Heart left ventricle (tissue), 16 donors: ENCODE measurements at regions not wholly inside any gene's neighbourhood (a gene's known extent, or its start where the extent isn't known, plus 50 kb on each side); places are given as distances from the start of the nearest gene placed in this dataset.

ENCODE experiments used
- ATAC-seq, 4 donors: fragments of 200-7000 bp; cut with Tn5 transposase; one replicate each; pipeline ENCODE4 v1.9.1; 2020 to 2022; ENCODE audit warnings: moderate library complexity in 4 of 4, mild to moderate bottlenecking in 3 of 4, moderate number of reproducible peaks in 1 of 4
- DNase-seq, 5 donors: peaks; one replicate each; pipeline ENCODE4 v3.0.0-alpha.2; 2020
- H3K27ac ChIP-seq, 12 donors: fragments of 200-600 bp; sonication (generic) in 4 of 12; one replicate each; pipeline versions ENCODE4 v1.5.0 to v1.8.0; 2016 to 2022; ENCODE audit warnings: mild to moderate bottlenecking in 2 of 12
- H3K27me3 ChIP-seq, 9 donors: fragments of 200-600 bp; sonication (generic) in 2 of 9; one replicate each; pipeline versions ENCODE4 v1.5.1 to v1.8.0; 2016 to 2022; ENCODE audit warnings: mild to moderate bottlenecking in 3 of 9
- H3K36me3 ChIP-seq, 9 donors: fragments of 200-600 bp; sonication (generic) in 2 of 9; one replicate each; pipeline versions ENCODE4 v1.5.0 to v1.8.0; 2018 to 2022; ENCODE audit warnings: mild to moderate bottlenecking in 2 of 9
- H3K4me1 ChIP-seq, 12 donors: fragments of 200-600 bp; sonication (generic) in 4 of 12; one replicate each; pipeline versions ENCODE4 v1.5.0 to v1.8.0; 2016 to 2022; ENCODE audit warnings: mild to moderate bottlenecking in 3 of 12
- H3K4me3 ChIP-seq, 12 donors: fragments of 200-600 bp; sonication (generic) in 4 of 12; one replicate each; pipeline versions ENCODE4 v1.5.0 to v1.8.0; 2017 to 2022; ENCODE audit warnings: mild to moderate bottlenecking in 9 of 12, moderate library complexity in 4 of 12
- H3K9me3 ChIP-seq, 12 donors: fragments of 200-600 bp; sonication (generic) in 4 of 12; one replicate each; pipeline versions ENCODE4 v1.5.0 to v1.8.0; 2016 to 2022; ENCODE audit warnings: mild to moderate bottlenecking in 1 of 12
- POLR2A ChIP-seq, 2 donors: fragments of 450-650 bp; IDR thresholded peaks; one replicate each; pipeline ENCODE4 v1.6.1; 2017; ENCODE audit warnings: antibody characterized with exemption in 2 of 2, mild to moderate bottlenecking in 2 of 2, moderate library complexity in 2 of 2
- WGBS, 4 donors: extraction: QIAGEN DNeasy Blood & Tissue Kit in 2 of 4; methylation state at CpG; one replicate each; pipeline versions ENCODE4 v1.1.5 to v1.1.7; 2013 to 2018; 5-methylcytosine and 5-hydroxymethylcytosine counted together
- intact Hi-C, 10 donors: fragments of 100-400 bp; cut with DNase I; formaldehyde crosslinking; loops; one replicate each; pipeline versions ENCODE4 v1.11.1 to v1.14.2; 2022
- TF ChIP-seq, protein P1 (sequence below), 12 donors: fragments of 200-600 bp; sonication (generic) in 4 of 12; IDR thresholded peaks; one replicate each; pipeline versions ENCODE4 v1.5.0 to v1.8.0; 2018 to 2022; ENCODE audit warnings: antibody characterized with exemption in 12 of 12, mild to moderate bottlenecking in 5 of 12
- donor health status: ischemic (EF 13 %, LVEDD 7.1; RV severe dilation, severe dysfunction).
- donor health status: healthy with polysubstance abuse.
- donor health status: DM: no; HTN: yes; CAD: no.
- donor health status: DM: no; HTN: no; CAD: no.
- donor health status: ischemic (EF 25% LVEDD 6.9; RV normal size, moderate dysfunction).
- donor health status: ischemic (EF 25% LVEDD 5.7; RV mildly dilated, moderate dysfunction).
- donor health status: healthy.
- donor health status: DM: yes; HTN: yes; CAD: no.
- donor health status: ischemic (EF 35%, LVEDD 5.7; RV mildly dilated, moderate dysfunction).
- donor health status: nonischemic (EF 11% LVEDD 7.7; RV severe dilation, severe dysfunction).
- donor health status: DM: yes; HTN: yes; CAD: no.
- donor health status: PGD.
- donor health status: ischemic (EF 29% LVEDD 5.4; RV normal size, mild dysfunction).
- donor health status: nonischemic (EF 23%, LVEDD 6.1; RV moderate dilation, normal function).

GRCh38 chr2:116747103-116747502 is 1067.4 kb upstream of the DDX18 start:
- Histone ChIP-seq H3K27me3 (peaks cover 0 to 3% (median 0%) of the 10 kb centered on the region in 9 donors), H3K9me3 (no peaks in the 10 kb centered on the region), H3K4me3 (no peak overlapping the region), H3K27ac (no peak overlapping the region), H3K4me1 (no peaks in the 10 kb centered on the region), H3K36me3 (no peaks in the 10 kb centered on the region)
- ATAC-seq (no peak), DNase-seq (no peak)
- intact Hi-C loops: no loop called here
- TF ChIP-seq, protein P1, sequence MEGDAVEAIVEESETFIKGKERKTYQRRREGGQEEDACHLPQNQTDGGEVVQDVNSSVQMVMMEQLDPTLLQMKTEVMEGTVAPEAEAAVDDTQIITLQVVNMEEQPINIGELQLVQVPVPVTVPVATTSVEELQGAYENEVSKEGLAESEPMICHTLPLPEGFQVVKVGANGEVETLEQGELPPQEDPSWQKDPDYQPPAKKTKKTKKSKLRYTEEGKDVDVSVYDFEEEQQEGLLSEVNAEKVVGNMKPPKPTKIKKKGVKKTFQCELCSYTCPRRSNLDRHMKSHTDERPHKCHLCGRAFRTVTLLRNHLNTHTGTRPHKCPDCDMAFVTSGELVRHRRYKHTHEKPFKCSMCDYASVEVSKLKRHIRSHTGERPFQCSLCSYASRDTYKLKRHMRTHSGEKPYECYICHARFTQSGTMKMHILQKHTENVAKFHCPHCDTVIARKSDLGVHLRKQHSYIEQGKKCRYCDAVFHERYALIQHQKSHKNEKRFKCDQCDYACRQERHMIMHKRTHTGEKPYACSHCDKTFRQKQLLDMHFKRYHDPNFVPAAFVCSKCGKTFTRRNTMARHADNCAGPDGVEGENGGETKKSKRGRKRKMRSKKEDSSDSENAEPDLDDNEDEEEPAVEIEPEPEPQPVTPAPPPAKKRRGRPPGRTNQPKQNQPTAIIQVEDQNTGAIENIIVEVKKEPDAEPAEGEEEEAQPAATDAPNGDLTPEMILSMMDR (IDR thresholded peaks at IDR 0.05): no peak
- no peak for TF ChIP-seq POLR2A (IDR thresholded peaks at IDR 0.05)
- WGBS, 4 donors: 62 to 68% (median 65%) methylated on average over 1 of the region's 1 CpG

DNA sequence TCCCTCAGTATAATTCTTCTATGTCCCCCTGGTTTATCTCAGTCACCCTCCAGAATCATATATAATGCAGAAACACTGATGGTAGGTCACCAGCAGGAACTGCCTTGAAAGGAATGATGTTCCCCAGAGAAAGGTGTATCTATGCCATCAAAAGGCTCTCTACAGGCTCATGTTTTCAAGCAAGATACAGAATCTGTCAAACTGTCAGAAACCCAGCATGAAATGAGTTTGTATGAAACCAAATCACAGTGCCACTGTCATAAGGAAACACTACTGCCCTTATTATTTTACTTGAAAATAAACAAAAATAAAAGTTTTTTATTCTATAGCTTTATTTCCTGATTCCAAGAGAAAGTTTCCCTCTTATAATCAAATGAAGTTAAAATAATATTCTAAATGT is 1064.5 kb upstream of the DDX18 start:
- H3K4me3 ChIP-seq: no peak overlapping the region
- ATAC-seq (no peak), DNase-seq (no peak)
- H3K9me3 ChIP-seq: no peaks in the 10 kb centered on the region
- peaks cover 0 to 3% (median 0%) of the 10 kb centered on the region in 9 donors for H3K27me3 ChIP-seq
- no peak for TF ChIP-seq POLR2A (IDR thresholded peaks at IDR 0.05)
- TF ChIP-seq, protein P1 (IDR thresholded peaks at IDR 0.05): no peak
- intact Hi-C loops: no loop called here
- no peaks in the 10 kb centered on the region for H3K36me3 ChIP-seq
- H3K4me1 ChIP-seq: no peaks in the 10 kb centered on the region
- H3K27ac ChIP-seq: no peak overlapping the region

GRCh38 chr2:116754381-116755101 is 1060.0 kb upstream of the DDX18 start:
- H3K27ac ChIP-seq: no peak overlapping the region
- ATAC-seq (no peak), DNase-seq (peak in 1 of 5 donors; percentile 24)
- peaks cover 0 to under 1% (median 0%) of the 10 kb centered on the region in 9 donors for H3K27me3 ChIP-seq
- H3K9me3 ChIP-seq: no peaks in the 10 kb centered on the region
- TF ChIP-seq POLR2A (IDR thresholded peaks at IDR 0.05): no peak
- TF ChIP-seq, protein P1 (IDR thresholded peaks at IDR 0.05): no peak
- no peaks in the 10 kb centered on the region for H3K36me3 ChIP-seq
- intact Hi-C loops: no loop called here
- WGBS, 4 donors: 50 to 52% (median 50%) methylated on average over 13 of the region's 13 CpGs
- no peaks in the 10 kb centered on the region for H3K4me1 ChIP-seq
- H3K4me3 ChIP-seq: no peak overlapping the region

DNA sequence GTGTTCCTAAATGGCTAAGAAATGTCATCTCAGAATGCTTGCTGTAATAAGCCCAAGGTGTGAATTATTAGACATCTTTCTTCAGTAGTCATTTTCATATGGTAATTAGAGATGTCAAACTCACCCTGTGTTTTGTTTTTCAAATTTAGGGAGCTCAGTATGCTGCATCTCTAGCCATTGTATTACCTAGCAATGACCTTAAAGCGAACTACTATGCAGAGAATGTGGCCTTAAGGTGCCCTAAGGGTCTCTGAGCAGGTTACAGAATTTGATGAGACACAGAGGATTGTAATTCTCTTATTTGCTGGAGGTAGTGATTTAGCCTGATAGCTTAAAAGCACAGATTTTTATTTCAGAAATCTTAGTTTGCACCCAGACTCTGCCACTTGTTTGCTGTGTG is 1052.6 kb upstream of the DDX18 start:
- H3K4me3 ChIP-seq: no peak overlapping the region
- 46 to 63% (median 50%) methylated on average over 1 of the region's 1 CpG for WGBS, 4 donors
- no peak for TF ChIP-seq POLR2A (IDR thresholded peaks at IDR 0.05)
- TF ChIP-seq, protein P1 (IDR thresholded peaks at IDR 0.05): no peak
- H3K36me3 ChIP-seq: no peaks in the 10 kb centered on the region
- no peak for DNase-seq
- ATAC-seq: no peak
- no peak overlapping the region for H3K27ac ChIP-seq
- intact Hi-C loops: no loop called here
- H3K4me1 ChIP-seq: no peaks in the 10 kb centered on the region
- no peaks in the 10 kb centered on the region for H3K9me3 ChIP-seq
- no peaks in the 10 kb centered on the region for H3K27me3 ChIP-seq
